ENCODE measurements at regions not wholly inside any gene's neighbourhood (a gene's known extent, or its start where the extent isn't known, plus 50 kb on each side); places are given as distances from the start of the nearest gene placed in this dataset.

DNA sequence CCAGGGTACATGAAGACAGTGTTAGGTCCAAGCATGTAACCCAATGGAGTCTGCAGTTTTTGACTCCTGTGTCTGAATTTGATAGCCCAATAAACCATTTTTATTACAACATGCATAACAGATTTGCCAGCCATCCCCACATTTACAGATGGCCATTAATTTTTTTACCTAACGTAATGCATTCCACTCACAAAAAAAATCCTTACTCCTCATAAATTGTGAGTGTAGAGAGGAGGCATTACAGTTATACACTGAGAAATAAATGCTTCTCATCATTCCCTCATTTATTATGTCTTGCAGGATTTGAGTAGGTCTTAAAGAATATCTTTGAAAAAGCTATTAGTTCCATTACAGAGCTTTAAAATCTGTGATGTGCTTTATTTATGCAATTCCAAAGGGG, 193.8 kb downstream of the CMPK2 start:
- no peaks in the 10 kb centered on the region for H3K9me2 ChIP-seq (ENCODE audit: insufficient read depth)
- H3F3A ChIP-seq (ENCODE audit: insufficient read depth, low read depth): no peaks in the 10 kb centered on the region
- POLR2A ChIA-PET (ENCODE audit: unreplicated experiment): no interaction called here
- H3K27ac ChIP-seq: no peak overlapping the region
- H3K36me3 ChIP-seq (ENCODE audit: low read depth): no peaks in the 10 kb centered on the region
- H3K9me3 ChIP-seq (ENCODE audit: insufficient read depth, low read depth): no peaks in the 10 kb centered on the region
- peaks cover 9% of the 10 kb centered on the region; the same call in 1 of the 2 replicates for H3K27me3 ChIP-seq (ENCODE audit: insufficient read depth, low read depth)
- intact Hi-C loops (cut with micrococcal nuclease; ENCODE audit: unreplicated experiment): no loop called here
- TF ChIP-seq, protein P1, sequence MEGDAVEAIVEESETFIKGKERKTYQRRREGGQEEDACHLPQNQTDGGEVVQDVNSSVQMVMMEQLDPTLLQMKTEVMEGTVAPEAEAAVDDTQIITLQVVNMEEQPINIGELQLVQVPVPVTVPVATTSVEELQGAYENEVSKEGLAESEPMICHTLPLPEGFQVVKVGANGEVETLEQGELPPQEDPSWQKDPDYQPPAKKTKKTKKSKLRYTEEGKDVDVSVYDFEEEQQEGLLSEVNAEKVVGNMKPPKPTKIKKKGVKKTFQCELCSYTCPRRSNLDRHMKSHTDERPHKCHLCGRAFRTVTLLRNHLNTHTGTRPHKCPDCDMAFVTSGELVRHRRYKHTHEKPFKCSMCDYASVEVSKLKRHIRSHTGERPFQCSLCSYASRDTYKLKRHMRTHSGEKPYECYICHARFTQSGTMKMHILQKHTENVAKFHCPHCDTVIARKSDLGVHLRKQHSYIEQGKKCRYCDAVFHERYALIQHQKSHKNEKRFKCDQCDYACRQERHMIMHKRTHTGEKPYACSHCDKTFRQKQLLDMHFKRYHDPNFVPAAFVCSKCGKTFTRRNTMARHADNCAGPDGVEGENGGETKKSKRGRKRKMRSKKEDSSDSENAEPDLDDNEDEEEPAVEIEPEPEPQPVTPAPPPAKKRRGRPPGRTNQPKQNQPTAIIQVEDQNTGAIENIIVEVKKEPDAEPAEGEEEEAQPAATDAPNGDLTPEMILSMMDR (conservative IDR thresholded peaks at IDR 0.05): no peak
- TF ChIP-seq EZH2 (IDR thresholded peaks at IDR 0.05; ENCODE audit: low read depth): no peak
- DNase-seq: no peak
- CTCF ChIA-PET: no interaction called here
- no peak overlapping the region for H3K4me3 ChIP-seq
- no peak overlapping the region for H2AFZ ChIP-seq
- H4K20me1 ChIP-seq (ENCODE audit: insufficient read depth): no peaks in the 10 kb centered on the region
- H3K4me2 ChIP-seq: no peak overlapping the region
- no TSS peak for BruUV-seq (replicated peaks)
- H3K4me1 ChIP-seq (replicated peaks; ENCODE audit: insufficient read depth): no peaks in the 10 kb centered on the region
- no peaks in the 10 kb centered on the region for H3K79me2 ChIP-seq (ENCODE audit: low read depth)

GRCh38 chr2:6674381-6674780, 191.3 kb downstream of the CMPK2 start:
- Histone ChIP-seq H3K4me3 (no peak overlapping the region), H3K79me2 (ENCODE audit: low read depth) (no peaks in the 10 kb centered on the region), H3K4me1 (replicated peaks; ENCODE audit: insufficient read depth) (no peaks in the 10 kb centered on the region), H3K9me3 (ENCODE audit: insufficient read depth, low read depth) (no peaks in the 10 kb centered on the region), H3F3A (ENCODE audit: insufficient read depth, low read depth) (no peaks in the 10 kb centered on the region), H3K36me3 (ENCODE audit: low read depth) (no peaks in the 10 kb centered on the region), H4K20me1 (ENCODE audit: insufficient read depth) (no peaks in the 10 kb centered on the region), H3K9me2 (ENCODE audit: insufficient read depth) (no peaks in the 10 kb centered on the region), H3K27me3 (ENCODE audit: insufficient read depth, low read depth) (peaks cover 9% of the 10 kb centered on the region; the same call in 1 of the 2 replicates), H3K4me2 (no peak overlapping the region), H2AFZ (no peak overlapping the region), H3K27ac (no peak overlapping the region)
- intact Hi-C loops (cut with micrococcal nuclease; ENCODE audit: unreplicated experiment): no loop called here
- CTCF ChIA-PET: no interaction called here
- POLR2A ChIA-PET (ENCODE audit: unreplicated experiment): no interaction called here
- TF ChIP-seq, protein P1 (conservative IDR thresholded peaks at IDR 0.05): no peak
- no peak for TF ChIP-seq EZH2 (IDR thresholded peaks at IDR 0.05; ENCODE audit: low read depth)
- no peak for DNase-seq
- BruUV-seq (replicated peaks): no TSS peak

- no TSS peak for BruUV-seq (replicated peaks)
- H3K27ac ChIP-seq: no peak overlapping the region
- no peak overlapping the region for H3K4me2 ChIP-seq
- H3K4me3 ChIP-seq: no peak overlapping the region
- no peaks in the 10 kb centered on the region for H4K20me1 ChIP-seq (ENCODE audit: insufficient read depth)
- no peaks in the 10 kb centered on the region for H3K9me2 ChIP-seq (ENCODE audit: insufficient read depth)
- H3K9me3 ChIP-seq (ENCODE audit: insufficient read depth, low read depth): no peaks in the 10 kb centered on the region
- H3K36me3 ChIP-seq (ENCODE audit: low read depth): no peaks in the 10 kb centered on the region
- ChIA-PET CTCF (no interaction called here), POLR2A (ENCODE audit: unreplicated experiment) (no interaction called here)
- H3K79me2 ChIP-seq (ENCODE audit: low read depth): no peaks in the 10 kb centered on the region
- intact Hi-C loops (cut with micrococcal nuclease; ENCODE audit: unreplicated experiment): no loop called here
- H3K27me3 ChIP-seq (ENCODE audit: insufficient read depth, low read depth): 0 out of 2 replicates have a peak, but pooled peaks cover 9% of the 10 kb centered on the region
- TF ChIP-seq, protein P1 (conservative IDR thresholded peaks at IDR 0.05): no peak
- no peak for TF ChIP-seq EZH2 (IDR thresholded peaks at IDR 0.05; ENCODE audit: low read depth)
- DNase-seq: no peak
- H3F3A ChIP-seq (ENCODE audit: insufficient read depth, low read depth): no peaks in the 10 kb centered on the region
- no peak overlapping the region for H2AFZ ChIP-seq
- no peaks in the 10 kb centered on the region for H3K4me1 ChIP-seq (replicated peaks; ENCODE audit: insufficient read depth)
These were observed 189.9 kb downstream of the CMPK2 start for GRCh38 chr2:6675791-6676190.

Data from PC-9 (cell line).